DND-41 (cell line): ENCODE measurements at regions not wholly inside any gene's neighbourhood (a gene's known extent, or its start where the extent isn't known, plus 50 kb on each side); places are given as distances from the start of the nearest gene placed in this dataset.

ENCODE experiments used
- ATAC-seq: fragments of 200-7000 bp; cut with Tn5 transposase; 3 replicates; pipeline ENCODE4 v1.9.1; 2021; ENCODE audit warnings: low read depth; ENCODE audit not compliant: insufficient read depth
- DNase-seq: peaks from one replicate; pipeline ENCODE4 v3.0.0-alpha.2; 2020
- H2AFZ ChIP-seq: 2 replicates; pipeline ENCODE4 v1.6.0; 2012; ENCODE audit warnings: low read depth, low read length
- H3K27ac ChIP-seq: 2 replicates; pipeline ENCODE4 v1.5.1; 2012; ENCODE audit warnings: low read length, inconsistent platforms
- H3K27me3 ChIP-seq: fragments of 200-600 bp; sonication (generic); 2 replicates; pipeline ENCODE4 v1.6.0; 2012; ENCODE audit warnings: low read length, mild to moderate bottlenecking, inconsistent platforms; ENCODE audit not compliant: insufficient read depth, poor library complexity
- H3K36me3 ChIP-seq: 2 replicates; pipeline ENCODE4 v1.5.1; 2012; ENCODE audit warnings: low read length, inconsistent platforms; ENCODE audit not compliant: insufficient read depth
- H3K4me1 ChIP-seq: 2 replicates; pipeline ENCODE4 v1.5.1; 2012; ENCODE audit warnings: mild to moderate bottlenecking, low read length; ENCODE audit not compliant: insufficient read depth
- H3K4me2 ChIP-seq: 2 replicates; pipeline ENCODE4 v1.6.0; 2012; ENCODE audit warnings: mild to moderate bottlenecking, moderate library complexity, low read length, inconsistent platforms; ENCODE audit not compliant: insufficient read depth
- H3K4me3 ChIP-seq, 2 experiments: fragments of 200-600 bp in 1 of 2; shearing (Covaris generic) in 1 of 2; 2 replicates each; pipeline ENCODE4 v1.5.1; 2012 to 2016; ENCODE audit warnings: inconsistent platforms in 2 of 2, low read length in 2 of 2, mild to moderate bottlenecking in 2 of 2, low read depth in 1 of 2, moderate library complexity in 1 of 2
- H3K79me2 ChIP-seq: 2 replicates; pipeline ENCODE4 v1.6.0; 2012; ENCODE audit warnings: low read length, inconsistent platforms; ENCODE audit not compliant: insufficient read depth
- H3K9ac ChIP-seq: 2 replicates; pipeline ENCODE4 v1.6.0; 2012; ENCODE audit warnings: low read depth, mild to moderate bottlenecking, inconsistent platforms, low read length, moderate library complexity
- H3K9me3 ChIP-seq: 2 replicates; pipeline ENCODE4 v1.5.1; 2012; ENCODE audit warnings: low read length, moderate library complexity, mild to moderate bottlenecking, inconsistent platforms; ENCODE audit not compliant: insufficient read depth, severe bottlenecking
- H4K20me1 ChIP-seq: 2 replicates; pipeline ENCODE4 v1.6.0; 2012; ENCODE audit warnings: low read length; ENCODE audit not compliant: insufficient read depth
- EZH2 ChIP-seq: IDR thresholded peaks from 3 replicates; pipeline ENCODE4 v1.6.1; 2012; ENCODE audit warnings: borderline replicate concordance, low read depth, mild to moderate bottlenecking, moderate library complexity, low read length, inconsistent platforms; ENCODE audit not compliant: severe bottlenecking
- TF ChIP-seq, protein P1 (sequence below): IDR thresholded peaks from 2 replicates; pipeline ENCODE4 v1.5.1; 2012; ENCODE audit warnings: borderline replicate concordance, low read length, moderate library complexity, mild to moderate bottlenecking; ENCODE audit not compliant: poor library complexity, severe bottlenecking; ENCODE audit errors: extremely low read depth

DNA sequence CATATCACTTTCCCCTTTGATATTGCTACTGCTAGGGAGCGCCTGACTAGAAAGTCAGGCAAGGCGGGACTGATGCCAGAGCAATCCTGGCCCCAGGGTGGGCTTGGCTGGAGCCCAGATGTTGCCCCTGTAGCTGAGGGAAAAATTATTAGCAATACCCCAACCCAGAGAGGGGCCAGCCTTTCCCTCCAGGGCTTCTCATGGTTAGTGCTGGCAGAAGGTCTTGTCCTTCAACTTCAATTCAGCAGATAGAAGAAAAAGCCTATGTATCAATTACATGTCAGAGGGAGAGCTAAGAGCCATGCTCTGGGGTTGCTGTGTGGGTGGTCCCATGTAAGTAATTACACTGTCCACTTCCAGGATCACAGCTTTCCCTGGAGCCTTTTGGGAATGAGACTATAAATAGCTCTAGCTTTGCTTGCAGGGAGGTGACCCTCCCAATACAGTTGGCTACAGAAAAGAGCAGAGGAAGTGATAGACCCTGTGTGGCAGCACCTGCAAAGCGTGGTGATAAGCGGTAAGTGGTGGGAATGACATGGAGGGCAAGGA is 579.1 kb downstream of the CCSER2 start:
- Histone ChIP-seq H3K27ac (no peak overlapping the region), H3K4me3 (no peak overlapping the region), H3K9ac (no peak overlapping the region), H2AFZ (no peak overlapping the region), H3K36me3 (no peaks in the 10 kb centered on the region), H3K27me3 (no peaks in the 10 kb centered on the region), H3K4me2 (no peak overlapping the region), H3K79me2 (no peaks in the 10 kb centered on the region), H3K9me3 (no peaks in the 10 kb centered on the region), H3K4me1 (no peaks in the 10 kb centered on the region), H4K20me1 (no peaks in the 10 kb centered on the region)
- no peak for TF ChIP-seq EZH2
- TF ChIP-seq, protein P1, sequence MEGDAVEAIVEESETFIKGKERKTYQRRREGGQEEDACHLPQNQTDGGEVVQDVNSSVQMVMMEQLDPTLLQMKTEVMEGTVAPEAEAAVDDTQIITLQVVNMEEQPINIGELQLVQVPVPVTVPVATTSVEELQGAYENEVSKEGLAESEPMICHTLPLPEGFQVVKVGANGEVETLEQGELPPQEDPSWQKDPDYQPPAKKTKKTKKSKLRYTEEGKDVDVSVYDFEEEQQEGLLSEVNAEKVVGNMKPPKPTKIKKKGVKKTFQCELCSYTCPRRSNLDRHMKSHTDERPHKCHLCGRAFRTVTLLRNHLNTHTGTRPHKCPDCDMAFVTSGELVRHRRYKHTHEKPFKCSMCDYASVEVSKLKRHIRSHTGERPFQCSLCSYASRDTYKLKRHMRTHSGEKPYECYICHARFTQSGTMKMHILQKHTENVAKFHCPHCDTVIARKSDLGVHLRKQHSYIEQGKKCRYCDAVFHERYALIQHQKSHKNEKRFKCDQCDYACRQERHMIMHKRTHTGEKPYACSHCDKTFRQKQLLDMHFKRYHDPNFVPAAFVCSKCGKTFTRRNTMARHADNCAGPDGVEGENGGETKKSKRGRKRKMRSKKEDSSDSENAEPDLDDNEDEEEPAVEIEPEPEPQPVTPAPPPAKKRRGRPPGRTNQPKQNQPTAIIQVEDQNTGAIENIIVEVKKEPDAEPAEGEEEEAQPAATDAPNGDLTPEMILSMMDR = no peak
- no peak for DNase-seq
- ATAC-seq = no peak

DNA sequence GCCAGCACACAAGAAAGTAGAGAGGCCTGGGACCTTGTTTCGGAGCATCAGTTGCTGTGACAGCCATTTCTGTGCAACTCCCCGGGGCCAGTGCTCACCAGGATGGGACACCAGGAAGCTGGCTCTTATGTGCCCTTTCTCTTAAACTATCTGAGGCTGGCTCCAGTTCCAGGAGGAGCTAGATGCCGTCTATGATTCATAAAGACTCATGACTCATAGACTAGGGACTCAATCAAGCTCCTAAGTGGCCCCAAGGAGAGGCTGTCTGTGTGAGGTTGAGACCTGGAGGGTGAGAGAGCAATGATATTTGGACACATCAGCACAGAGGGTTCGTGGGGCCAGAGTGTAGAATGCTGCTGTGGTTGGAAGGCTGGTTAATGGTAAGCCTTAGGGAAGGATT is 580.1 kb downstream of the CCSER2 start:
- Histone ChIP-seq H3K9ac (no peak overlapping the region), H3K79me2 (no peaks in the 10 kb centered on the region), H3K4me2 (no peak overlapping the region), H3K9me3 (no peaks in the 10 kb centered on the region), H3K27ac (no peak overlapping the region), H3K4me1 (no peaks in the 10 kb centered on the region), H3K36me3 (no peaks in the 10 kb centered on the region), H3K4me3 (no peak overlapping the region), H4K20me1 (no peaks in the 10 kb centered on the region), H3K27me3 (no peaks in the 10 kb centered on the region), H2AFZ (no peak overlapping the region)
- ATAC-seq (no peak), DNase-seq (no peak)
- TF ChIP-seq, protein P1 = no peak
- TF ChIP-seq EZH2 = no peak

DNA sequence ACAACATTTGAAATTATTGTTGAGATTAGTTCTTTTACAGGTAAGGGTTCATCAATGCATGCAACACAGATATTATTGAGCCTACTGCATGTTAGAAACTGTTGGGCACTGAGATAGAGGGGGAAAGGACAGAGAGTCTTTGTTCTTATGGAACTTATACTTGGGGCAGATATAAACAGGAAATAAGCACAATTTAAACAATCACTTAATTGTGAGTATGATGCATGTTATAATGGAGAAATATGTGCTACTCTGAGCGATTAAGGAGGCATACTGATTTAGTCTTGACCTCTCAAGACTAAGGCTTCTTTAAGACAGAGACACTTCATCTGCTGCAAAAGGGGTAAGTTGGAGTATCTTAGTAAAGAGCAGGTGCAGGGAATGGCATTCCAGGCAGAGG is 593.3 kb downstream of the CCSER2 start:
- no peak overlapping the region for H3K4me3 ChIP-seq
- TF ChIP-seq, protein P1 = no peak
- TF ChIP-seq EZH2 = no peak
- H3K36me3 ChIP-seq = no peaks in the 10 kb centered on the region
- H3K27me3 ChIP-seq = no peaks in the 10 kb centered on the region
- DNase-seq = no peak
- H3K27ac ChIP-seq = no peak overlapping the region
- H3K4me2 ChIP-seq = no peak overlapping the region
- ATAC-seq = no peak
- no peaks in the 10 kb centered on the region for H3K9me3 ChIP-seq
- H3K79me2 ChIP-seq = no peaks in the 10 kb centered on the region
- H4K20me1 ChIP-seq = no peaks in the 10 kb centered on the region
- no peak overlapping the region for H3K9ac ChIP-seq
- H2AFZ ChIP-seq = no peak overlapping the region
- H3K4me1 ChIP-seq = no peaks in the 10 kb centered on the region

DNA sequence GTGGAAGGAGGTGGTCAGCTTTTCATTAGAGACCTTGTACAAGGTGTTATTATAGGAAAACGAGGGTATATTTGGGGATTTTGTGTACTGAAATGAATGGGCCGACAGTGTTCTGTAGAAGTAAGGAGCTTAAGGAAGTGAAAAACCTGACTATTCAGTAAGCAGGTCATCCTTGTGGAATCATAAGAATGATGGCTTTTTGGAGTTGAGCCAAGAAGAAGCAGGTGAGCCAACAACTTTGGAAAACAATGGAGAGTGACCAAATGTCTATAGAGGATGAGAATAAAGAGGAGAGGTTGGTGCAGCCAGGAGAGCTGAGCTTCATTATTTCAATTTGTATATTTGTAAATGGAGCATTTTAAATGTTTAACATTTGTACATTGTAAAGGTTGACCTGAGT is 595.7 kb downstream of the CCSER2 start:
- Histone ChIP-seq H3K36me3 (no peaks in the 10 kb centered on the region), H3K9ac (no peak overlapping the region), H3K4me1 (no peaks in the 10 kb centered on the region), H3K27me3 (no peaks in the 10 kb centered on the region), H4K20me1 (no peaks in the 10 kb centered on the region), H3K4me3 (no peak overlapping the region), H3K79me2 (no peaks in the 10 kb centered on the region), H3K4me2 (no peak overlapping the region), H3K9me3 (no peaks in the 10 kb centered on the region), H3K27ac (no peak overlapping the region), H2AFZ (no peak overlapping the region)
- no peak for ATAC-seq
- no peak for TF ChIP-seq EZH2
- TF ChIP-seq, protein P1 = no peak
- no peak for DNase-seq
